ENCODE measurements at regions not wholly inside any gene's neighbourhood (a gene's known extent, or its start where the extent isn't known, plus 50 kb on each side); places are given as distances from the start of the nearest gene placed in this dataset.

- DNase-seq (no peak), ATAC-seq (ENCODE audit: insufficient read depth, low read depth) (no peak)
These were observed 53.5 kb upstream of the PCDH10 start for GRCh38 chr4:133095591-133095990.

DNA sequence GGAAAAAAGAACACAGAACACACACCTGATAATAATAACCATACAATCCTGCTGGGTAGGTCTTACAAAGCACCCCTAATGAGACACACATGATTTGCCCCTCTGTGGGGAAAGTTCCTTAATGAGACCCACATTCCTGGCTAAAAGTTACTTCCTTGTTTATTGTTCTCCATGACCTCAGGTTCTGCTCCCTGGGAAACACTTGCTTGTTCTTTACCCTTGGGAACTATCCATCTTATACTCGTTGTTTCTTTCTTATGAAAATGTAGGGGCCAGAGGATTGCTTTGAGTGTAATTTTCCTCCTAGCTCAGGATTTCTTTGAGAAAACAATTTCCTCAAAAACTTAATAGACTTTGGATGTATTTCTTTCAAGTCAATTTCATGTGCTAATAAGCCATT is 52.1 kb upstream of the PCDH10 start:
- TF ChIP-seq, protein P1, sequence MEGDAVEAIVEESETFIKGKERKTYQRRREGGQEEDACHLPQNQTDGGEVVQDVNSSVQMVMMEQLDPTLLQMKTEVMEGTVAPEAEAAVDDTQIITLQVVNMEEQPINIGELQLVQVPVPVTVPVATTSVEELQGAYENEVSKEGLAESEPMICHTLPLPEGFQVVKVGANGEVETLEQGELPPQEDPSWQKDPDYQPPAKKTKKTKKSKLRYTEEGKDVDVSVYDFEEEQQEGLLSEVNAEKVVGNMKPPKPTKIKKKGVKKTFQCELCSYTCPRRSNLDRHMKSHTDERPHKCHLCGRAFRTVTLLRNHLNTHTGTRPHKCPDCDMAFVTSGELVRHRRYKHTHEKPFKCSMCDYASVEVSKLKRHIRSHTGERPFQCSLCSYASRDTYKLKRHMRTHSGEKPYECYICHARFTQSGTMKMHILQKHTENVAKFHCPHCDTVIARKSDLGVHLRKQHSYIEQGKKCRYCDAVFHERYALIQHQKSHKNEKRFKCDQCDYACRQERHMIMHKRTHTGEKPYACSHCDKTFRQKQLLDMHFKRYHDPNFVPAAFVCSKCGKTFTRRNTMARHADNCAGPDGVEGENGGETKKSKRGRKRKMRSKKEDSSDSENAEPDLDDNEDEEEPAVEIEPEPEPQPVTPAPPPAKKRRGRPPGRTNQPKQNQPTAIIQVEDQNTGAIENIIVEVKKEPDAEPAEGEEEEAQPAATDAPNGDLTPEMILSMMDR (IDR thresholded peaks at IDR 0.05; ENCODE audit: borderline replicate concordance, extremely low read depth, low read length, poor library complexity, severe bottlenecking): no peak
- no peak for TF ChIP-seq EZH2 (IDR thresholded peaks at IDR 0.05; ENCODE audit: borderline replicate concordance, low read depth, low read length, severe bottlenecking)
- DNase-seq: no peak
- Histone ChIP-seq H3K9ac (ENCODE audit: low read depth, low read length) (no peak overlapping the region), H3K79me2 (ENCODE audit: insufficient read depth, low read length) (no peaks in the 10 kb centered on the region), H3K27ac (ENCODE audit: low read length) (no peak overlapping the region), H3K9me3 (ENCODE audit: insufficient read depth, low read length, severe bottlenecking) (peaks cover 4% of the 10 kb centered on the region), H2AFZ (ENCODE audit: low read depth, low read length) (0 out of 2 replicates have a peak overlapping the region, but pooled peaks have one; percentile 11), H3K4me2 (ENCODE audit: insufficient read depth, low read length) (no peak overlapping the region), H3K27me3 (ENCODE audit: insufficient read depth, low read length, poor library complexity) (no peaks in the 10 kb centered on the region), H4K20me1 (ENCODE audit: insufficient read depth, low read length) (no peaks in the 10 kb centered on the region), H3K4me1 (ENCODE audit: insufficient read depth, low read length) (no peaks in the 10 kb centered on the region), H3K4me3 (ENCODE audit: low read depth in 1 of 2, low read length in 2 of 2) (no peak overlapping the region), H3K36me3 (ENCODE audit: insufficient read depth, low read length) (no peaks in the 10 kb centered on the region)
- no peak for ATAC-seq (ENCODE audit: insufficient read depth, low read depth)

More at GRCh38 chr4:133095591-133095990, 53.5 kb upstream of the PCDH10 start:
- no peak overlapping the region for H3K9ac ChIP-seq (ENCODE audit: low read depth, low read length)
- H3K27ac ChIP-seq (ENCODE audit: low read length): no peak overlapping the region
- H3K36me3 ChIP-seq (ENCODE audit: insufficient read depth, low read length): no peaks in the 10 kb centered on the region
- H3K27me3 ChIP-seq (ENCODE audit: insufficient read depth, low read length, poor library complexity): no peaks in the 10 kb centered on the region
- no peak overlapping the region for H3K4me2 ChIP-seq (ENCODE audit: insufficient read depth, low read length)
- H3K4me3 ChIP-seq (ENCODE audit: low read depth in 1 of 2, low read length in 2 of 2): no peak overlapping the region
- no peak for TF ChIP-seq EZH2 (IDR thresholded peaks at IDR 0.05; ENCODE audit: borderline replicate concordance, low read depth, low read length, severe bottlenecking)
- H3K9me3 ChIP-seq (ENCODE audit: insufficient read depth, low read length, severe bottlenecking): peaks cover 4% of the 10 kb centered on the region
- H2AFZ ChIP-seq (ENCODE audit: low read depth, low read length): no peak overlapping the region
- no peaks in the 10 kb centered on the region for H3K4me1 ChIP-seq (ENCODE audit: insufficient read depth, low read length)
- no peaks in the 10 kb centered on the region for H3K79me2 ChIP-seq (ENCODE audit: insufficient read depth, low read length)
- H4K20me1 ChIP-seq (ENCODE audit: insufficient read depth, low read length): no peaks in the 10 kb centered on the region
